ENCODE measurements at regions not wholly inside any gene's neighbourhood (a gene's known extent, or its start where the extent isn't known, plus 50 kb on each side); places are given as distances from the start of the nearest gene placed in this dataset.

GRCh38 chr7:124428781-124429180, 336.8 kb downstream of the GPR37 start:
- TF ChIP-seq EZH2 (optimal IDR thresholded peaks at IDR 0.05; ENCODE audit: low read depth, low read length) (no peak), CTCF (IDR thresholded peaks at IDR 0.05; ENCODE audit: low read length) (no peak)

All from MM.1S (cell line).